Panc1 (cell line): ENCODE measurements at regions not wholly inside any gene's neighbourhood (a gene's known extent, or its start where the extent isn't known, plus 50 kb on each side); places are given as distances from the start of the nearest gene placed in this dataset.

ENCODE experiments used
- ATAC-seq: fragments of 200-7000 bp; cut with Tn5 transposase; 2 replicates; pipeline ENCODE4 v1.9.1; 2020; ENCODE audit warnings: mild to moderate bottlenecking, moderate library complexity
- BruUV-seq: library from RNA; stranded (reverse); fragments of 400-500 nt; replicated peaks from 2 replicates; lab custom pipeline; 2021; lab: Mats Ljungman, UMichigan
- CTCF ChIA-PET: fragments of 300-600 bp; sonication (Branson Sonifier 250); formaldehyde crosslinking; loops from one replicate; lab custom pipeline; 2022; ENCODE audit warnings: antibody characterized with exemption; lab: Charles Lee
- POLR2A ChIA-PET: fragments of 300-600 bp; sonication (Branson Sonifier 250); formaldehyde crosslinking; loops from one replicate; lab custom pipeline; 2022; ENCODE audit warnings: antibody characterized with exemption; lab: Charles Lee
- DNase-seq: peaks from one replicate; pipeline ENCODE4 v3.0.0-alpha.2; 2010; ENCODE audit warnings: low read depth, low spot score
- H3K27ac ChIP-seq: 2 replicates; pipeline ENCODE4 v1.5.1; 2011; ENCODE audit warnings: mild to moderate bottlenecking, low read length, inconsistent platforms
- H3K27me3 ChIP-seq: fragments of 200-500 bp; sonication (Bioruptor generic); 2 replicates; pipeline ENCODE4 v1.6.0; 2014; ENCODE audit warnings: low read length, inconsistent platforms; ENCODE audit not compliant: control insufficient read depth, insufficient read depth
- H3K36me3 ChIP-seq: fragments of 200-500 bp; sonication (Bioruptor generic); 2 replicates; pipeline ENCODE4 v1.5.1; 2014; ENCODE audit warnings: inconsistent platforms, mild to moderate bottlenecking, low read length, moderate library complexity; ENCODE audit not compliant: control insufficient read depth, insufficient read depth
- H3K4me1 ChIP-seq: 2 replicates; pipeline ENCODE4 v1.5.1; 2011; ENCODE audit warnings: inconsistent platforms, mild to moderate bottlenecking, low read length, moderate library complexity; ENCODE audit not compliant: control insufficient read depth, insufficient read depth
- H3K4me3 ChIP-seq, 2 experiments: 2 replicates each; pipeline ENCODE4 v1.5.1; 2011 to 2012; ENCODE audit warnings: low read depth in 2 of 2, low read length in 2 of 2, mild to moderate bottlenecking in 2 of 2, inconsistent platforms in 1 of 2, moderate library complexity in 1 of 2
- H3K9me3 ChIP-seq: fragments of 200-500 bp; sonication (Bioruptor generic); 2 replicates; pipeline ENCODE4 v1.5.1; 2014; ENCODE audit warnings: low read depth, mild to moderate bottlenecking, inconsistent platforms, low read length, moderate library complexity; ENCODE audit not compliant: control insufficient read depth, insufficient read depth
- POLR2AphosphoS5 ChIP-seq: IDR thresholded peaks from 2 replicates; pipeline ENCODE4 v1.6.1; 2012; ENCODE audit warnings: mild to moderate bottlenecking, low read depth, low read length, moderate library complexity
- SIN3A ChIP-seq: IDR thresholded peaks from 2 replicates; pipeline ENCODE4 v1.6.1; 2012; ENCODE audit warnings: low read depth, mild to moderate bottlenecking, low read length, moderate library complexity, borderline replicate concordance; ENCODE audit not compliant: insufficient read depth
- TCF7L2 ChIP-seq: IDR thresholded peaks from 2 replicates; pipeline ENCODE4 v1.6.1; 2011; ENCODE audit warnings: mild to moderate bottlenecking, low read depth, low read length, inconsistent platforms
- in situ Hi-C: cut with HindIII; loops from 2 replicates; pipeline ENCODE4 v1.10.0; 2016; ENCODE audit warnings: low sequenced_read_pairs, low pct_unique_long_range_greater_than_20kb
- intact Hi-C: fragments of 100-400 bp; cut with micrococcal nuclease; formaldehyde crosslinking; loops from one replicate; pipeline ENCODE4 v1.10.0; 2022; ENCODE audit not compliant: unreplicated experiment
- TF ChIP-seq, protein P1 (sequence below): fragments of 450-650 bp; IDR thresholded peaks from 2 replicates; pipeline ENCODE4 v1.5.1; 2017; ENCODE audit warnings: mild to moderate bottlenecking
- TF ChIP-seq, protein P2 (sequence below), 2 experiments: IDR thresholded peaks; 2 replicates each; pipeline ENCODE4 v1.6.1; 2011 to 2012; ENCODE audit warnings: low read depth in 2 of 2, control low read depth in 1 of 2, low read length in 1 of 2, mild to moderate bottlenecking in 1 of 2, moderate library complexity in 1 of 2; ENCODE audit not compliant: insufficient read depth in 1 of 2

DNA sequence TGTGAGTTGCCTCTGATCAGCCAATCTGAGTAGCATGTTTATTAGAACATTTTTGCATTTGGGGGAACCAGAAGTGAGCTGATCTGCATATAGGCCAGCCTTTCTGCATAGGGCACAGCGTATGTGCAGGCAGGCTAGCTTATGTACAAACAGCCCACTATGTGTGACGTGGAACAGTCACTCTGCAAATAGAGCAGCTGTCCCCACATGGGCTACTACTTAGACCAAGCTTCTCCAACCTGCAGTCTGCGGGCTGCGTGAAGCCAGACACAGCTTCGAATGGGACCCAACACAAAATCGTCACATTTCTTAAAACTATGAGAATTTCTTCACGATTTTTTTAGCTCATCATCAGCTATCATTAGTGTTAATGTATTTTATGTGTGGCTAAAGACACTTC, 134.1 kb upstream of the FAM20C start:
- intact Hi-C loops (no loop called here), in situ Hi-C loops (no loop called here)
- H3K9me3 ChIP-seq = no peaks in the 10 kb centered on the region
- no TSS peak for BruUV-seq
- ATAC-seq (no peak), DNase-seq (no peak)
- ChIA-PET CTCF (no interaction called here), POLR2A (no interaction called here)
- H3K27ac ChIP-seq = no peak overlapping the region
- H3K4me1 ChIP-seq = no peaks in the 10 kb centered on the region
- TF ChIP-seq SIN3A (no peak), POLR2AphosphoS5 (no peak), TCF7L2 (no peak)
- TF ChIP-seq, protein P1, sequence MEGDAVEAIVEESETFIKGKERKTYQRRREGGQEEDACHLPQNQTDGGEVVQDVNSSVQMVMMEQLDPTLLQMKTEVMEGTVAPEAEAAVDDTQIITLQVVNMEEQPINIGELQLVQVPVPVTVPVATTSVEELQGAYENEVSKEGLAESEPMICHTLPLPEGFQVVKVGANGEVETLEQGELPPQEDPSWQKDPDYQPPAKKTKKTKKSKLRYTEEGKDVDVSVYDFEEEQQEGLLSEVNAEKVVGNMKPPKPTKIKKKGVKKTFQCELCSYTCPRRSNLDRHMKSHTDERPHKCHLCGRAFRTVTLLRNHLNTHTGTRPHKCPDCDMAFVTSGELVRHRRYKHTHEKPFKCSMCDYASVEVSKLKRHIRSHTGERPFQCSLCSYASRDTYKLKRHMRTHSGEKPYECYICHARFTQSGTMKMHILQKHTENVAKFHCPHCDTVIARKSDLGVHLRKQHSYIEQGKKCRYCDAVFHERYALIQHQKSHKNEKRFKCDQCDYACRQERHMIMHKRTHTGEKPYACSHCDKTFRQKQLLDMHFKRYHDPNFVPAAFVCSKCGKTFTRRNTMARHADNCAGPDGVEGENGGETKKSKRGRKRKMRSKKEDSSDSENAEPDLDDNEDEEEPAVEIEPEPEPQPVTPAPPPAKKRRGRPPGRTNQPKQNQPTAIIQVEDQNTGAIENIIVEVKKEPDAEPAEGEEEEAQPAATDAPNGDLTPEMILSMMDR = no peak
- H3K27me3 ChIP-seq = peaks cover 3% of the 10 kb centered on the region; the same call in 1 of the 2 replicates
- no peaks in the 10 kb centered on the region for H3K36me3 ChIP-seq
- H3K4me3 ChIP-seq = no peak overlapping the region

DNA sequence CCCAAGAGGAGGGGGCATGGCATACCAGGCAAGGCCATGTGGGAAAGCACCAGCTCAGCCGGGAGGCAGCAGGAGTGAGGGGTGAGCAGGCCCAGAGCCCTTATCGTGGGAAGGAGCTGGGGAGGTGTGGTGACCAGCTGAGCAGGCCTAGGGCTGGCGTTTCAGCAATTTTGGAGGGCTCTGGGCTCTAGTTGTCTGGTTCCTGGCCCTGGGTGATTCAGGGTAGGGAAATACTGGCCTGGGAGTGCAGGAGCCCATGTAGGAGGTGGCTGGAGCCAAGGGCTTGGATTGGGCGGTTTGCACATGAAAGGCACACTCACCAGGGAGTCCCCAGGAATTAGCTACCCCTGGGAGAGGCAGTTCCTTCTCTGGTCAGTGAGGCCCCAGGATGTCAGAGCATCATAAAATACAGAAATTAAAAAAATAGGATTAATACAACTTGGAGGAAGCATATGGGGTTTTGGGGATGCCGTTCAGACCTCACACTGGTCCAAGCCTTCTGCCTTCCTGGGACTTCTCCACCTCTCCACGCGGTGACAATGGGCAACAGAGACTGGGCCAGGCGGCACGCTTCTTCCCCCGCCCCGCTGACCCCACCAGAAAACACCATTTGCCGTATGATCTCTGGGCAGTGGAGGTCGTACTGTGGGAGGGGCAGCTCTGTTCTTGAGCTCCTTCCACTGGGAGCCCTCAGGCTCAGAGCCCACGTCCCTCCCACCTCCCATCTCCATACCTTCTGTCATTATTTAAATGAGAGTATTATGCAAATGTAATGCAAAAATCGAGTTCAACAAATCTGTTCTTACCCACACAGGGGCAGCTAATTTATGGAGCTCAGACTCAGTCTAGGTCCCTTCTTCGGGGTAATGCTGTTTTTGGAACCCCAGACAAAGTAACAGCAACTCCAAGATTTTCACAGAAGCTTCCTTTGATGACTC, 133.0 kb upstream of the FAM20C start:
- Histone ChIP-seq H3K9me3 (no peaks in the 10 kb centered on the region), H3K4me1 (no peaks in the 10 kb centered on the region), H3K27me3 (peaks cover 3% of the 10 kb centered on the region; the same call in 1 of the 2 replicates), H3K36me3 (no peaks in the 10 kb centered on the region), H3K4me3 (no peak overlapping the region), H3K27ac (no peak overlapping the region)
- DNase-seq (no peak), ATAC-seq (no peak)
- BruUV-seq = no TSS peak
- POLR2A ChIA-PET = no interaction called here
- CTCF ChIA-PET = interaction anchor here (0.9 kb wide), 1 partner anchor 174 kb away, joined by 3 read pairs; no protein-coding TSS in a partner anchor
- TF ChIP-seq POLR2AphosphoS5 (no peak), TCF7L2 (no peak), SIN3A (no peak)
- TF ChIP-seq, protein P1 = no peak
- TF ChIP-seq, protein P2, sequence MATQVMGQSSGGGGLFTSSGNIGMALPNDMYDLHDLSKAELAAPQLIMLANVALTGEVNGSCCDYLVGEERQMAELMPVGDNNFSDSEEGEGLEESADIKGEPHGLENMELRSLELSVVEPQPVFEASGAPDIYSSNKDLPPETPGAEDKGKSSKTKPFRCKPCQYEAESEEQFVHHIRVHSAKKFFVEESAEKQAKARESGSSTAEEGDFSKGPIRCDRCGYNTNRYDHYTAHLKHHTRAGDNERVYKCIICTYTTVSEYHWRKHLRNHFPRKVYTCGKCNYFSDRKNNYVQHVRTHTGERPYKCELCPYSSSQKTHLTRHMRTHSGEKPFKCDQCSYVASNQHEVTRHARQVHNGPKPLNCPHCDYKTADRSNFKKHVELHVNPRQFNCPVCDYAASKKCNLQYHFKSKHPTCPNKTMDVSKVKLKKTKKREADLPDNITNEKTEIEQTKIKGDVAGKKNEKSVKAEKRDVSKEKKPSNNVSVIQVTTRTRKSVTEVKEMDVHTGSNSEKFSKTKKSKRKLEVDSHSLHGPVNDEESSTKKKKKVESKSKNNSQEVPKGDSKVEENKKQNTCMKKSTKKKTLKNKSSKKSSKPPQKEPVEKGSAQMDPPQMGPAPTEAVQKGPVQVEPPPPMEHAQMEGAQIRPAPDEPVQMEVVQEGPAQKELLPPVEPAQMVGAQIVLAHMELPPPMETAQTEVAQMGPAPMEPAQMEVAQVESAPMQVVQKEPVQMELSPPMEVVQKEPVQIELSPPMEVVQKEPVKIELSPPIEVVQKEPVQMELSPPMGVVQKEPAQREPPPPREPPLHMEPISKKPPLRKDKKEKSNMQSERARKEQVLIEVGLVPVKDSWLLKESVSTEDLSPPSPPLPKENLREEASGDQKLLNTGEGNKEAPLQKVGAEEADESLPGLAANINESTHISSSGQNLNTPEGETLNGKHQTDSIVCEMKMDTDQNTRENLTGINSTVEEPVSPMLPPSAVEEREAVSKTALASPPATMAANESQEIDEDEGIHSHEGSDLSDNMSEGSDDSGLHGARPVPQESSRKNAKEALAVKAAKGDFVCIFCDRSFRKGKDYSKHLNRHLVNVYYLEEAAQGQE (IDR thresholded peaks at IDR 0.05; ENCODE audit: insufficient read depth in 1 of 2, low read depth in 2 of 2, low read length in 1 of 2) = no peak
- intact Hi-C loops (no loop called here), in situ Hi-C loops (no loop called here)
